ENCODE measurements at regions not wholly inside any gene's neighbourhood (a gene's known extent, or its start where the extent isn't known, plus 50 kb on each side); places are given as distances from the start of the nearest gene placed in this dataset.

- Histone ChIP-seq H3K4me3 (no peak overlapping the region), H3K4me2 (ENCODE audit: insufficient read depth, low read length) (no peak overlapping the region), H2AFZ (ENCODE audit: low read depth, low read length) (no peak overlapping the region), H3K9me1 (ENCODE audit: control insufficient read depth, insufficient read depth, low read length) (no peaks in the 10 kb centered on the region), H3K4me1 (replicated peaks in 1 of 2; ENCODE audit: control insufficient read depth in 2 of 2, insufficient read depth in 2 of 2, low read length in 2 of 2) (no peaks in the 10 kb centered on the region), H3K9me3 (replicated peaks; ENCODE audit: control insufficient read depth, insufficient read depth, low read depth, low read length) (no peaks in the 10 kb centered on the region), H3K27ac (ENCODE audit: extremely low read depth, low read depth, low read length) (no peak overlapping the region), H4K20me1 (replicated peaks; ENCODE audit: control insufficient read depth, insufficient read depth, low read length) (no peaks in the 10 kb centered on the region), H3K79me2 (ENCODE audit: control insufficient read depth, insufficient read depth, low read length) (no peaks in the 10 kb centered on the region), H3K27me3 (ENCODE audit: control insufficient read depth in 2 of 2, insufficient read depth in 2 of 2, low read length in 2 of 2) (no peaks in the 10 kb centered on the region; a peak in 2 of 5 replicates), H3K36me3 (ENCODE audit: control insufficient read depth, insufficient read depth, low read length) (no peaks in the 10 kb centered on the region), H3K9ac (ENCODE audit: insufficient read depth in 1 of 2, low read depth in 2 of 2, low read length in 2 of 2) (no peak overlapping the region)
- no peak for ATAC-seq
- no TSS peak for BruUV-seq (replicated peaks)
- intact Hi-C loops (cut with micrococcal nuclease): loop anchor here (2.0 to 10.0 kb wide), 2 partner anchors 1089 to 1767 kb away; no protein-coding TSS in a partner anchor
- TF ChIP-seq ZKSCAN3 (CRISPR knock-in tag; IDR thresholded peaks at IDR 0.05) (no peak), ZNF780A (CRISPR knock-in tag; IDR thresholded peaks at IDR 0.05) (no peak), YBX1 (IDR thresholded peaks at IDR 0.05) (no peak), NFIX (CRISPR knock-in tag; IDR thresholded peaks at IDR 0.05; ENCODE audit: low read depth) (no peak), CXXC5 (CRISPR knock-in tag; IDR thresholded peaks at IDR 0.05) (no peak), XRCC4 (IDR thresholded peaks at IDR 0.05; ENCODE audit: extremely low read depth, insufficient read depth, insufficient read length) (no peak), PYGO2 (tag; IDR thresholded peaks at IDR 0.05) (no peak), ZNF511 (CRISPR knock-in tag; IDR thresholded peaks at IDR 0.05) (no peak), SRSF1 (IDR thresholded peaks at IDR 0.05; ENCODE audit: low read depth, low read length) (no peak), PCBP2 (IDR thresholded peaks at IDR 0.05; ENCODE audit: low read depth, low read length, poor library complexity, severe bottlenecking) (no peak), PKNOX1 (IDR thresholded peaks at IDR 0.05) (no peak), ZNF184 (CRISPR knock-in tag; IDR thresholded peaks at IDR 0.05) (no peak), ZFX (CRISPR knock-in tag; IDR thresholded peaks at IDR 0.05) (no peak), THRA (IDR thresholded peaks at IDR 0.05) (no peak), NFXL1 (CRISPR knock-in tag; IDR thresholded peaks at IDR 0.05) (no peak), CCNT2 (IDR thresholded peaks at IDR 0.05; ENCODE audit: borderline replicate concordance, extremely low read depth, insufficient read length, low read depth, low read length) (no peak)
- DNase-seq (ENCODE audit: extremely low read depth in 1 of 4, low spot score in 3 of 4): no peak
- CTCF ChIA-PET (ENCODE audit: low intra/inter-chr PET ratio): interaction anchor here (0.5 to 1.0 kb wide), 2 partner anchors 1084 to 1565 kb away, joined by 3 read pairs; no protein-coding TSS in a partner anchor
- 0% methylated on average over 2 of the region's 2 CpGs for WGBS (ENCODE audit: insufficient coverage, low coverage, missing lambda C conversion rate)
- POLR2A ChIA-PET: no interaction called here
- in situ Hi-C loops (cut with MboI): loop anchor here (25.0 kb wide), 1 partner anchor 1765 kb away; no protein-coding TSS in a partner anchor
- FAIRE-seq: no peak
These were observed 525.3 kb downstream of the MED13L start for GRCh38 chr12:115752156-115752555.

All from K562 (cell line).